HepG2 (cell line): ENCODE measurements at regions not wholly inside any gene's neighbourhood (a gene's known extent, or its start where the extent isn't known, plus 50 kb on each side); places are given as distances from the start of the nearest gene placed in this dataset.

Experiments used
- ATAC-seq: fragments of 200-7000 bp; cut with Tn5 transposase; 3 replicates; pipeline ENCODE4 v1.9.1; 2020; ENCODE audit warnings: mild to moderate bottlenecking, moderate library complexity
- BruUV-seq: library from RNA; stranded (reverse); fragments of 400-500 nt; replicated peaks from 2 replicates; lab custom pipeline; 2021; lab: Mats Ljungman, UMichigan
- CTCF ChIA-PET: fragments of 300-600 bp; formaldehyde crosslinking; extraction: SDS; loops from one replicate; lab custom pipeline; 2021; ENCODE audit warnings: low total read pairs, inconsistent platforms, low intra/inter-chr PET ratio; lab: Yijun Ruan, JAX
- POLR2A ChIA-PET: fragments of 350-600 bp; sonication (Branson Sonifier 250); formaldehyde crosslinking; loops from one replicate; lab custom pipeline; 2020; ENCODE audit warnings: antibody characterized with exemption, inconsistent platforms; lab: Yijun Ruan, JAX
- DNase-seq: peaks from one replicate; pipeline ENCODE4 v3.0.0-alpha.2; 2015; ENCODE audit warnings: low spot score
- FAIRE-seq: peaks from 3 replicates; lab custom pipeline; 2011; peaks lifted over from hg19 to GRCh38; lab: Jason Lieb, UNC
- H2AFZ ChIP-seq: one replicate; pipeline ENCODE4 v1.6.1; 2011; ENCODE audit warnings: low read length, inconsistent platforms
- H3K27ac ChIP-seq: fragments of 300-600 bp; 3 replicates; pipeline ENCODE4 v1.8.0; 2011; ENCODE audit warnings: mixed run types, mild to moderate bottlenecking, mixed read lengths, low read length, inconsistent platforms; ENCODE audit not compliant: insufficient read depth; ENCODE audit errors: extremely low read length
- H3K27me3 ChIP-seq, 2 experiments: fragments of 200-600 bp in 1 of 2; 2 replicates in 1 of 2; 3 replicates in 1 of 2; pipeline versions ENCODE4 v1.6.0 to v1.8.0; 2011; ENCODE audit warnings: low read length in 2 of 2, mild to moderate bottlenecking in 2 of 2, moderate library complexity in 2 of 2, inconsistent platforms in 1 of 2; ENCODE audit not compliant: insufficient read depth in 2 of 2, control insufficient read depth in 1 of 2
- H3K36me3 ChIP-seq, 2 experiments: fragments of 200-600 bp in 1 of 2; replicated peaks in 1 of 2; 2 replicates in 1 of 2; 3 replicates in 1 of 2; pipeline versions ENCODE4 v1.5.1 to v1.8.0; 2011; ENCODE audit warnings: low read length in 2 of 2, inconsistent platforms in 1 of 2; ENCODE audit not compliant: insufficient read depth in 2 of 2, control insufficient read depth in 1 of 2
- H3K4me1 ChIP-seq: 2 replicates; pipeline ENCODE4 v1.5.1; 2012; ENCODE audit warnings: low read length, inconsistent platforms; ENCODE audit not compliant: insufficient read depth
- H3K4me2 ChIP-seq: 2 replicates; pipeline ENCODE4 v1.6.0; 2011; ENCODE audit warnings: low read depth, low read length, inconsistent platforms
- H3K4me3 ChIP-seq, 3 experiments: fragments of 200-600 bp in 1 of 3; sonication (generic), shearing (Covaris generic) in 1 of 3; replicated peaks in 1 of 3; 2 replicates each; pipeline ENCODE4 v1.5.1; 2011 to 2016; ENCODE audit warnings: low read length in 3 of 3, inconsistent platforms in 2 of 3, low read depth in 2 of 3, mild to moderate bottlenecking in 2 of 3, control low read depth in 1 of 3, mixed read lengths in 1 of 3; ENCODE audit not compliant: insufficient read depth in 1 of 3
- H3K79me2 ChIP-seq: one replicate; pipeline ENCODE4 v1.6.1; 2011; ENCODE audit warnings: low read length, inconsistent platforms; ENCODE audit not compliant: insufficient read depth
- H3K9ac ChIP-seq: 2 replicates; pipeline ENCODE4 v1.6.0; 2011; ENCODE audit warnings: mild to moderate bottlenecking, low read depth, low read length, inconsistent platforms; ENCODE audit not compliant: insufficient read depth
- H3K9me3 ChIP-seq: 2 replicates; pipeline ENCODE4 v1.5.1; 2012; ENCODE audit warnings: mild to moderate bottlenecking, low read length
- H4K20me1 ChIP-seq: 2 replicates; pipeline ENCODE4 v1.6.0; 2011; ENCODE audit warnings: inconsistent platforms, mild to moderate bottlenecking, low read length, moderate library complexity; ENCODE audit not compliant: insufficient read depth
- CREBL2 ChIP-seq: sonication (generic); formaldehyde crosslinking; IDR thresholded peaks from 2 replicates; pipeline ENCODE4 v1.8.1; 2023; ENCODE audit warnings: missing genetic modification reagents, mild to moderate bottlenecking, borderline replicate concordance
- GLI4 ChIP-seq: sonication (generic); formaldehyde crosslinking; IDR thresholded peaks from 2 replicates; pipeline ENCODE4 v1.5.1; 2020; ENCODE audit warnings: missing genetic modification reagents, mild to moderate bottlenecking, moderate library complexity, borderline replicate concordance
- HDAC2 ChIP-seq: sonication (generic); formaldehyde crosslinking; IDR thresholded peaks from 2 replicates; pipeline ENCODE4 v1.4.0; 2020; ENCODE audit warnings: missing genetic modification reagents
- HNRNPLL ChIP-seq: fragments of 200-400 bp; formaldehyde crosslinking; IDR thresholded peaks from 2 replicates; pipeline ENCODE4 v1.6.1; 2017; ENCODE audit warnings: mild to moderate bottlenecking, low read depth, low read length; ENCODE audit not compliant: poor library complexity, severe bottlenecking
- SNRNP70 ChIP-seq: fragments of 200-400 bp; formaldehyde crosslinking; IDR thresholded peaks from 2 replicates; pipeline ENCODE4 v1.6.1; 2017; ENCODE audit warnings: mild to moderate bottlenecking, low read depth, low read length, moderate library complexity
- ZNF282 ChIP-seq: fragments of 450-650 bp; IDR thresholded peaks from 2 replicates; pipeline ENCODE4 v1.6.1; 2018; ENCODE audit not compliant: partially characterized antibody
- ZNF3 ChIP-seq: IDR thresholded peaks from 2 replicates; pipeline ENCODE4 v1.7.0; 2017; ENCODE audit warnings: inconsistent platforms
- ZNF574 ChIP-seq: sonication (generic); formaldehyde crosslinking; IDR thresholded peaks from 2 replicates; pipeline ENCODE4 v1.4.0; 2020; ENCODE audit warnings: missing genetic modification reagents
- ZNF609 ChIP-seq: sonication (generic); formaldehyde crosslinking; IDR thresholded peaks from 2 replicates; pipeline ENCODE4 v1.4.0; 2020; ENCODE audit warnings: mild to moderate bottlenecking, missing genetic modification reagents, borderline replicate concordance
- ZNF614 ChIP-seq: IDR thresholded peaks from 2 replicates; pipeline ENCODE4 v1.6.1; 2018; ENCODE audit warnings: missing biosample characterization, missing genetic modification reagents, inconsistent platforms, borderline replicate concordance
- ZNF678 ChIP-seq: sonication (generic); formaldehyde crosslinking; IDR thresholded peaks from 2 replicates; pipeline ENCODE4 v1.4.0; 2020; ENCODE audit warnings: mild to moderate bottlenecking, missing genetic modification reagents
- ZXDC ChIP-seq: sonication (generic); formaldehyde crosslinking; IDR thresholded peaks from 2 replicates; pipeline ENCODE4 v1.5.0; 2020; ENCODE audit warnings: mild to moderate bottlenecking, missing genetic modification reagents
- WGBS: methylation state at CpG from one replicate; pipeline ENCODE4 v1.1.6; 2017; ENCODE audit warnings: low lambda C conversion rate; 5-methylcytosine and 5-hydroxymethylcytosine counted together
- in situ Hi-C: cut with HindIII; loops from 2 replicates; pipeline ENCODE4 v1.10.0; 2017; ENCODE audit warnings: low pct_unique_long_range_greater_than_20kb; ENCODE audit not compliant: extremely low pct_ligation_motif_present
- intact Hi-C: fragments of 100-400 bp; cut with micrococcal nuclease; formaldehyde crosslinking; loops from one replicate; pipeline ENCODE4 v1.10.0; 2022; ENCODE audit not compliant: unreplicated experiment

GRCh38 chr6:4224067-4224978, 88.9 kb upstream of the ECI2 start:
- WGBS, result 30% methylated on average over 9 of the region's 9 CpGs
- Histone ChIP-seq H3K9ac (no peak overlapping the region), H3K79me2 (no peaks in the 10 kb centered on the region), H3K4me2 (no peak overlapping the region), H3K27me3 (peaks cover 2% of the 10 kb centered on the region in 2 experiments; a peak in 2 of 5 replicates), H3K9me3 (no peaks in the 10 kb centered on the region), H3K4me3 (no peak overlapping the region), H2AFZ (no peak overlapping the region), H4K20me1 (no peaks in the 10 kb centered on the region), H3K36me3 (no peaks in the 10 kb centered on the region), H3K27ac (no peak overlapping the region), H3K4me1 (no peaks in the 10 kb centered on the region)
- ChIA-PET POLR2A (no interaction called here), CTCF (no interaction called here)
- ATAC-seq (no peak), DNase-seq (no peak), FAIRE-seq (no peak)
- no TSS peak for BruUV-seq
- in situ Hi-C loops, result loop anchor here (10.0 kb wide), 1 partner anchor 740 kb away; no protein-coding TSS in a partner anchor
- intact Hi-C loops, result no loop called here
- TF ChIP-seq ZNF609 (CRISPR knock-in tag), result no peak
- TF ChIP-seq ZNF3 (CRISPR knock-in tag), result no peak
- no peak for TF ChIP-seq ZNF282
- TF ChIP-seq SNRNP70, result no peak
- no peak for TF ChIP-seq ZNF614 (CRISPR knock-in tag)
- no peak for TF ChIP-seq ZNF574 (CRISPR knock-in tag)
- TF ChIP-seq CREBL2 (CRISPR knock-in tag), result no peak
- no peak for TF ChIP-seq HNRNPLL
- TF ChIP-seq ZNF678 (CRISPR knock-in tag), result no peak
- no peak for TF ChIP-seq HDAC2
- TF ChIP-seq ZXDC (CRISPR knock-in tag), result no peak
- TF ChIP-seq GLI4 (CRISPR knock-in tag), result no peak
